ENCODE measurements at regions not wholly inside any gene's neighbourhood (a gene's known extent, or its start where the extent isn't known, plus 50 kb on each side); places are given as distances from the start of the nearest gene placed in this dataset.

GRCh38 chr5:155512329-155512728 is 498.8 kb downstream of the KIF4B start:
- no peaks in the 10 kb centered on the region for H3K27me3 ChIP-seq (replicated peaks; ENCODE audit: control insufficient read depth, insufficient read depth, low read length)
- no peak for TF ChIP-seq CTCF (IDR thresholded peaks at IDR 0.05; ENCODE audit: insufficient read depth, low read length, poor library complexity, severe bottlenecking)
- H3K4me3 ChIP-seq (replicated peaks; ENCODE audit: low read depth, low read length): no peak overlapping the region
- no peak for DNase-seq (ENCODE audit: extremely low read depth, insufficient read length)
- no peaks in the 10 kb centered on the region for H3K36me3 ChIP-seq (ENCODE audit: control insufficient read depth, insufficient read depth, low read length)

- Histone ChIP-seq H3K36me3 (ENCODE audit: control insufficient read depth, insufficient read depth, low read length) (no peaks in the 10 kb centered on the region), H3K4me3 (replicated peaks; ENCODE audit: low read depth, low read length) (no peak overlapping the region), H3K27me3 (replicated peaks; ENCODE audit: control insufficient read depth, insufficient read depth, low read length) (no peaks in the 10 kb centered on the region)
- no peak for DNase-seq (ENCODE audit: extremely low read depth, insufficient read length)
- no peak for TF ChIP-seq CTCF (IDR thresholded peaks at IDR 0.05; ENCODE audit: insufficient read depth, low read length, poor library complexity, severe bottlenecking)
Observed at GRCh38 chr5:155514105-155514563, 500.6 kb downstream of the KIF4B start.

- H3K4me3 ChIP-seq (replicated peaks; ENCODE audit: low read depth, low read length): no peak overlapping the region
- DNase-seq (ENCODE audit: extremely low read depth, insufficient read length): no peak
- H3K27me3 ChIP-seq (replicated peaks; ENCODE audit: control insufficient read depth, insufficient read depth, low read length): no peaks in the 10 kb centered on the region
- TF ChIP-seq CTCF (IDR thresholded peaks at IDR 0.05; ENCODE audit: insufficient read depth, low read length, poor library complexity, severe bottlenecking): no peak
- H3K36me3 ChIP-seq (ENCODE audit: control insufficient read depth, insufficient read depth, low read length): no peaks in the 10 kb centered on the region
Observed at GRCh38 chr5:155522540-155522939, 509.0 kb downstream of the KIF4B start.

- Histone ChIP-seq H3K4me3 (replicated peaks; ENCODE audit: low read depth, low read length) (no peak overlapping the region), H3K27me3 (replicated peaks; ENCODE audit: control insufficient read depth, insufficient read depth, low read length) (no peaks in the 10 kb centered on the region), H3K36me3 (ENCODE audit: control insufficient read depth, insufficient read depth, low read length) (no peaks in the 10 kb centered on the region)
- no peak for TF ChIP-seq CTCF (IDR thresholded peaks at IDR 0.05; ENCODE audit: insufficient read depth, low read length, poor library complexity, severe bottlenecking)
- no peak for DNase-seq (ENCODE audit: extremely low read depth, insufficient read length)
Observed at GRCh38 chr5:155529362-155529761, 515.8 kb downstream of the KIF4B start.

GRCh38 chr5:155530046-155530445 is 516.5 kb downstream of the KIF4B start:
- no peak for DNase-seq (ENCODE audit: extremely low read depth, insufficient read length)
- no peaks in the 10 kb centered on the region for H3K27me3 ChIP-seq (replicated peaks; ENCODE audit: control insufficient read depth, insufficient read depth, low read length)
- H3K36me3 ChIP-seq (ENCODE audit: control insufficient read depth, insufficient read depth, low read length): no peaks in the 10 kb centered on the region
- no peak overlapping the region for H3K4me3 ChIP-seq (replicated peaks; ENCODE audit: low read depth, low read length)
- no peak for TF ChIP-seq CTCF (IDR thresholded peaks at IDR 0.05; ENCODE audit: insufficient read depth, low read length, poor library complexity, severe bottlenecking)

- no peak for TF ChIP-seq CTCF (IDR thresholded peaks at IDR 0.05; ENCODE audit: insufficient read depth, low read length, poor library complexity, severe bottlenecking)
- Histone ChIP-seq H3K4me3 (replicated peaks; ENCODE audit: low read depth, low read length) (no peak overlapping the region), H3K27me3 (replicated peaks; ENCODE audit: control insufficient read depth, insufficient read depth, low read length) (no peaks in the 10 kb centered on the region), H3K36me3 (ENCODE audit: control insufficient read depth, insufficient read depth, low read length) (no peaks in the 10 kb centered on the region)
- no peak for DNase-seq (ENCODE audit: extremely low read depth, insufficient read length)
Observed at GRCh38 chr5:155532621-155533311, 519.2 kb downstream of the KIF4B start.

Measured in GM06990 (cell line).